ENCODE measurements at regions not wholly inside any gene's neighbourhood (a gene's known extent, or its start where the extent isn't known, plus 50 kb on each side); places are given as distances from the start of the nearest gene placed in this dataset.

DNA sequence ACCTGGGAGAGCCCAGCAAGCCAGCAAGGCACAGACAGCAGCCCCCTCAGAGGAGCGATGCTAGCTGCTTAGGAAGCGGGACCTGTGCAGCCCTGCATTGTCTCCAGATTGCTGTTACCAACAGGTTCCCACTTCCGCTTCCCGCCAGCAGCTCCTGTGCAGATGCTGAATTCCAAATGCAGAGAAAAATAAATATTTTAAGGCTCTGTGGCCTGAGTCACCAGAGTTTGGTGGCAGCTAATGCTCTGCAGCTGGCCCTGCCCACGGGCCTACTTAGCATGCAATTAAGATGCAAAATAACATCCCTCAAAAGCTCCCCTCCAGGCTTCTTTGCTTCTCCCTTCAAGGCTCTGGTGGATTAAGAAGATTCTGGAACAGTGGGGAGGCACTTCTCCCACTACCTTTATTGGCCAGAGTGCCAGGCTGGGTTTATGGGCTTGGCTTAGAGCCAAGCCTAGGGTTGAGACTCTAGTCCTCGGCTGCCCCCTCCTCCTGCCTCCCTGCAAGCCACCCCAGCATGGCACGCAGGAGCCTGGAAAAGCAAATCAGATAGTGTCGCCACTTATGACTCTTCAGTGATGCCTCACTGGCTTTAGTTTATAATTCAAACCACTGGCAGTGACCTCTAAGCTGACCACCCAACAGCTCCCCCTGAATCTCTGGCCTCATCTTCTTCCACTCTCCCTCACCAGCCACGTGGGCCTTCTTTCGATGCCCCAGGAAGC lies 207.1 kb upstream of the ZC3H12A start:
- ATAC-seq, result no peak; the same call in 1 of the 2 replicates
- ChIA-PET CTCF (no interaction called here), POLR2A (no interaction called here)
- TF ChIP-seq CTCF (IDR thresholded peaks at IDR 0.05) (no peak), SIN3A (IDR thresholded peaks at IDR 0.05; ENCODE audit: borderline replicate concordance, insufficient read depth, low read depth, low read length) (no peak), TCF7L2 (IDR thresholded peaks at IDR 0.05; ENCODE audit: low read depth, low read length) (no peak), POLR2AphosphoS5 (IDR thresholded peaks at IDR 0.05; ENCODE audit: low read depth, low read length) (no peak)
- TF ChIP-seq, protein P1, sequence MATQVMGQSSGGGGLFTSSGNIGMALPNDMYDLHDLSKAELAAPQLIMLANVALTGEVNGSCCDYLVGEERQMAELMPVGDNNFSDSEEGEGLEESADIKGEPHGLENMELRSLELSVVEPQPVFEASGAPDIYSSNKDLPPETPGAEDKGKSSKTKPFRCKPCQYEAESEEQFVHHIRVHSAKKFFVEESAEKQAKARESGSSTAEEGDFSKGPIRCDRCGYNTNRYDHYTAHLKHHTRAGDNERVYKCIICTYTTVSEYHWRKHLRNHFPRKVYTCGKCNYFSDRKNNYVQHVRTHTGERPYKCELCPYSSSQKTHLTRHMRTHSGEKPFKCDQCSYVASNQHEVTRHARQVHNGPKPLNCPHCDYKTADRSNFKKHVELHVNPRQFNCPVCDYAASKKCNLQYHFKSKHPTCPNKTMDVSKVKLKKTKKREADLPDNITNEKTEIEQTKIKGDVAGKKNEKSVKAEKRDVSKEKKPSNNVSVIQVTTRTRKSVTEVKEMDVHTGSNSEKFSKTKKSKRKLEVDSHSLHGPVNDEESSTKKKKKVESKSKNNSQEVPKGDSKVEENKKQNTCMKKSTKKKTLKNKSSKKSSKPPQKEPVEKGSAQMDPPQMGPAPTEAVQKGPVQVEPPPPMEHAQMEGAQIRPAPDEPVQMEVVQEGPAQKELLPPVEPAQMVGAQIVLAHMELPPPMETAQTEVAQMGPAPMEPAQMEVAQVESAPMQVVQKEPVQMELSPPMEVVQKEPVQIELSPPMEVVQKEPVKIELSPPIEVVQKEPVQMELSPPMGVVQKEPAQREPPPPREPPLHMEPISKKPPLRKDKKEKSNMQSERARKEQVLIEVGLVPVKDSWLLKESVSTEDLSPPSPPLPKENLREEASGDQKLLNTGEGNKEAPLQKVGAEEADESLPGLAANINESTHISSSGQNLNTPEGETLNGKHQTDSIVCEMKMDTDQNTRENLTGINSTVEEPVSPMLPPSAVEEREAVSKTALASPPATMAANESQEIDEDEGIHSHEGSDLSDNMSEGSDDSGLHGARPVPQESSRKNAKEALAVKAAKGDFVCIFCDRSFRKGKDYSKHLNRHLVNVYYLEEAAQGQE (IDR thresholded peaks at IDR 0.05; ENCODE audit: insufficient read depth in 1 of 2, low read depth in 2 of 2, low read length in 1 of 2), result no peak
- no peaks in the 10 kb centered on the region for H3K36me3 ChIP-seq (ENCODE audit: control insufficient read depth, insufficient read depth, low read length)
- H3K4me1 ChIP-seq (ENCODE audit: control insufficient read depth, insufficient read depth, low read length), result no peaks in the 10 kb centered on the region
- intact Hi-C loops (cut with micrococcal nuclease; ENCODE audit: unreplicated experiment), result no loop called here
- H3K4me3 ChIP-seq (ENCODE audit: low read depth in 2 of 2, low read length in 2 of 2), result no peak overlapping the region
- no peak for DNase-seq (ENCODE audit: low read depth, low spot score)
- no TSS peak for BruUV-seq (replicated peaks)
- in situ Hi-C loops (cut with HindIII; ENCODE audit: low pct_unique_long_range_greater_than_20kb, low sequenced_read_pairs), result no loop called here
- no peak overlapping the region for H3K27ac ChIP-seq (ENCODE audit: low read length)
- H3K9me3 ChIP-seq (ENCODE audit: control insufficient read depth, insufficient read depth, low read depth, low read length), result no peaks in the 10 kb centered on the region
- H3K27me3 ChIP-seq (ENCODE audit: control insufficient read depth, insufficient read depth, low read length), result 0 out of 2 replicates have a peak, but pooled peaks cover 2% of the 10 kb centered on the region

- ChIA-PET CTCF (no interaction called here), POLR2A (no interaction called here)
- H3K4me1 ChIP-seq (ENCODE audit: control insufficient read depth, insufficient read depth, low read length), result no peaks in the 10 kb centered on the region
- in situ Hi-C loops (cut with HindIII; ENCODE audit: low pct_unique_long_range_greater_than_20kb, low sequenced_read_pairs) (no loop called here), intact Hi-C loops (cut with micrococcal nuclease; ENCODE audit: unreplicated experiment) (no loop called here)
- no peak for TF ChIP-seq POLR2AphosphoS5 (IDR thresholded peaks at IDR 0.05; ENCODE audit: low read depth, low read length)
- TF ChIP-seq, protein P1 (IDR thresholded peaks at IDR 0.05; ENCODE audit: insufficient read depth in 1 of 2, low read depth in 2 of 2, low read length in 1 of 2), result no peak
- TF ChIP-seq SIN3A (IDR thresholded peaks at IDR 0.05; ENCODE audit: borderline replicate concordance, insufficient read depth, low read depth, low read length), result no peak
- TF ChIP-seq TCF7L2 (IDR thresholded peaks at IDR 0.05; ENCODE audit: low read depth, low read length), result no peak
- no peak for TF ChIP-seq CTCF (IDR thresholded peaks at IDR 0.05)
- DNase-seq (ENCODE audit: low read depth, low spot score) (no peak), ATAC-seq (no peak)
- H3K4me3 ChIP-seq (ENCODE audit: low read depth in 2 of 2, low read length in 2 of 2), result no peak overlapping the region
- H3K9me3 ChIP-seq (ENCODE audit: control insufficient read depth, insufficient read depth, low read depth, low read length), result no peaks in the 10 kb centered on the region
- H3K36me3 ChIP-seq (ENCODE audit: control insufficient read depth, insufficient read depth, low read length), result no peaks in the 10 kb centered on the region
- BruUV-seq (replicated peaks), result no TSS peak
- H3K27me3 ChIP-seq (ENCODE audit: control insufficient read depth, insufficient read depth, low read length), result no peaks in the 10 kb centered on the region
- no peak overlapping the region for H3K27ac ChIP-seq (ENCODE audit: low read length)
Observed at GRCh38 chr1:37270639-37271038, 203.7 kb upstream of the ZC3H12A start.
